Right atrium auricular region (tissue), 2 donors: ENCODE measurements at regions not wholly inside any gene's neighbourhood (a gene's known extent, or its start where the extent isn't known, plus 50 kb on each side); places are given as distances from the start of the nearest gene placed in this dataset.

Experiments
- DNase-seq: peaks from one replicate; pipeline ENCODE4 v3.0.0-alpha.2; 2019; ENCODE audit warnings: low spot score
- H3K27ac ChIP-seq, 2 donors: fragments of 200-600 bp; sonication (generic); 1 replicate in 1 of 2; 2 replicates in 1 of 2; pipeline ENCODE4 v1.5.1; 2016 to 2019
- H3K27me3 ChIP-seq, 2 donors: fragments of 200-600 bp; sonication (generic); one replicate each; pipeline versions ENCODE4 v1.5.1 to v1.6.0; 2017 to 2019
- H3K36me3 ChIP-seq: fragments of 200-600 bp; sonication (generic); one replicate; pipeline ENCODE4 v1.5.1; 2016
- H3K4me1 ChIP-seq, 2 donors: fragments of 200-600 bp; sonication (generic); one replicate each; pipeline versions ENCODE4 v1.5.1 to v1.6.0; 2017 to 2019
- H3K4me3 ChIP-seq, 2 donors: fragments of 200-600 bp; sonication (generic); 1 replicate in 1 of 2; 2 replicates in 1 of 2; pipeline ENCODE4 v1.5.1; 2017 to 2019; ENCODE audit warnings: mild to moderate bottlenecking in 1 of 2, moderate library complexity in 1 of 2
- H3K9me3 ChIP-seq, 2 donors: fragments of 200-600 bp; sonication (generic); one replicate each; pipeline ENCODE4 v1.5.1; 2019
- TF ChIP-seq, protein P1 (sequence below), 2 donors: fragments of 200-600 bp; sonication (generic); IDR thresholded peaks; one replicate each; pipeline ENCODE4 v1.5.1; 2019; ENCODE audit warnings: antibody characterized with exemption in 2 of 2

DNA sequence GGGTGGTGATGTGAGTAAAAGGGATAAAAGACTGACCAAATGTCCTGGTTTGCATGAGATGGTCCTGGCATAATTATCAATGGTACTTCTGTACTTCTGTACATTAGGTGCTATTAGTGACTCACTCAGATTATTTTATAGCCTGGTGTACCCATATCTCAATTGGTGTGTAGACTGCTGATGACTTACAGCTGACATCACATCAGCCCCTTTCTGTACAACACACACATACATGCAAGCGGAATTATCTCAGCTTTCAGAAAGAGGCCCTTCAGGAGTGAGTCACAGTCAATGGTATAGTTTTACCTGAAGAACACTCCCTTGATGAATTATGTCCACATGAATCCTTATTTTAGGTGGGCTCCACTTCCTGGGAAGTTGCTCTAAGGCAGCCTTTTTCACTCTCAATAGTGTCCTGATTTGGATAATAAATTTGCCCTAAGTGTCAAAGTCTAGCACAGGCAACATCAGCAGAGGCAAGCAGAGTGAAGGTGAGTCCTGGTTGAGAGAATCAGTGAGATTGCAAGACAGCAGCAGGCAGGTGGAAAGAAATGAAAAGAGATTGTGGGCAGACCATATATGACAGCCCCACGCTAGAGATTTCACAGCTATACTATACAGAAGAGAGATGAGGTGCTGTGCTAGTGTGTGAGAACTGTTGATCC is 137.0 kb downstream of the ZPLD1 start:
- Histone ChIP-seq H3K27me3 (no peaks in the 10 kb centered on the region), H3K4me1 (no peaks in the 10 kb centered on the region), H3K27ac (no peak overlapping the region), H3K4me3 (no peak overlapping the region), H3K9me3 (no peaks in the 10 kb centered on the region), H3K36me3 (no peaks in the 10 kb centered on the region)
- TF ChIP-seq, protein P1, sequence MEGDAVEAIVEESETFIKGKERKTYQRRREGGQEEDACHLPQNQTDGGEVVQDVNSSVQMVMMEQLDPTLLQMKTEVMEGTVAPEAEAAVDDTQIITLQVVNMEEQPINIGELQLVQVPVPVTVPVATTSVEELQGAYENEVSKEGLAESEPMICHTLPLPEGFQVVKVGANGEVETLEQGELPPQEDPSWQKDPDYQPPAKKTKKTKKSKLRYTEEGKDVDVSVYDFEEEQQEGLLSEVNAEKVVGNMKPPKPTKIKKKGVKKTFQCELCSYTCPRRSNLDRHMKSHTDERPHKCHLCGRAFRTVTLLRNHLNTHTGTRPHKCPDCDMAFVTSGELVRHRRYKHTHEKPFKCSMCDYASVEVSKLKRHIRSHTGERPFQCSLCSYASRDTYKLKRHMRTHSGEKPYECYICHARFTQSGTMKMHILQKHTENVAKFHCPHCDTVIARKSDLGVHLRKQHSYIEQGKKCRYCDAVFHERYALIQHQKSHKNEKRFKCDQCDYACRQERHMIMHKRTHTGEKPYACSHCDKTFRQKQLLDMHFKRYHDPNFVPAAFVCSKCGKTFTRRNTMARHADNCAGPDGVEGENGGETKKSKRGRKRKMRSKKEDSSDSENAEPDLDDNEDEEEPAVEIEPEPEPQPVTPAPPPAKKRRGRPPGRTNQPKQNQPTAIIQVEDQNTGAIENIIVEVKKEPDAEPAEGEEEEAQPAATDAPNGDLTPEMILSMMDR (IDR thresholded peaks at IDR 0.05): no peak
- DNase-seq: no peak

GRCh38 chr3:102573483-102574028 is 138.7 kb downstream of the ZPLD1 start:
- Histone ChIP-seq H3K36me3 (no peaks in the 10 kb centered on the region), H3K4me3 (no peak overlapping the region), H3K27me3 (no peaks in the 10 kb centered on the region), H3K4me1 (no peaks in the 10 kb centered on the region), H3K27ac (no peak overlapping the region), H3K9me3 (no peaks in the 10 kb centered on the region)
- TF ChIP-seq, protein P1 (IDR thresholded peaks at IDR 0.05): no peak
- no peak for DNase-seq

GRCh38 chr3:102574355-102574754 is 139.5 kb downstream of the ZPLD1 start:
- Histone ChIP-seq H3K4me3 (no peak overlapping the region), H3K27ac (no peak overlapping the region), H3K36me3 (no peaks in the 10 kb centered on the region), H3K27me3 (no peaks in the 10 kb centered on the region), H3K4me1 (no peaks in the 10 kb centered on the region), H3K9me3 (no peaks in the 10 kb centered on the region)
- DNase-seq: no peak
- TF ChIP-seq, protein P1 (IDR thresholded peaks at IDR 0.05): no peak

DNA sequence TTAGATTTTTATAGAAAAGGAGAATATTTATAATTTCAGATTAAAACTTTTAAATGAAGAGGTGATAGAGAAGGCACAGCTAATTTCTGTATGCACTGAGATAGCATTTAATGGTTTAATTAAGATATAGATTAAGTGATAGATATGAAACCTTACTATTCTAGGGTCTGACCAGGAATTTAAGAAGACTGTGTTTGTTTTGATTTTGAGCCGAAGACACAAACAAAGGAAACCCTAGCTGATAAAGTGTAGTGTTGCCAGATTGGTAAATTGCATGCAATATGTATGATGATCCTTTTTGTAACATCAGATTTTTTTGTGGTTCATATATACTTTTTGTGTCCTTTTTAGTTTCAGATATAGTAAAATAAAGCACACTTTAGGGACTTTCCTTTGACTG is 141.8 kb downstream of the ZPLD1 start:
- H3K27ac ChIP-seq: no peak overlapping the region
- no peaks in the 10 kb centered on the region for H3K4me1 ChIP-seq
- no peak overlapping the region for H3K4me3 ChIP-seq
- H3K9me3 ChIP-seq: no peaks in the 10 kb centered on the region
- no peak for DNase-seq
- H3K27me3 ChIP-seq: no peaks in the 10 kb centered on the region
- no peaks in the 10 kb centered on the region for H3K36me3 ChIP-seq
- TF ChIP-seq, protein P1 (IDR thresholded peaks at IDR 0.05): no peak

DNA sequence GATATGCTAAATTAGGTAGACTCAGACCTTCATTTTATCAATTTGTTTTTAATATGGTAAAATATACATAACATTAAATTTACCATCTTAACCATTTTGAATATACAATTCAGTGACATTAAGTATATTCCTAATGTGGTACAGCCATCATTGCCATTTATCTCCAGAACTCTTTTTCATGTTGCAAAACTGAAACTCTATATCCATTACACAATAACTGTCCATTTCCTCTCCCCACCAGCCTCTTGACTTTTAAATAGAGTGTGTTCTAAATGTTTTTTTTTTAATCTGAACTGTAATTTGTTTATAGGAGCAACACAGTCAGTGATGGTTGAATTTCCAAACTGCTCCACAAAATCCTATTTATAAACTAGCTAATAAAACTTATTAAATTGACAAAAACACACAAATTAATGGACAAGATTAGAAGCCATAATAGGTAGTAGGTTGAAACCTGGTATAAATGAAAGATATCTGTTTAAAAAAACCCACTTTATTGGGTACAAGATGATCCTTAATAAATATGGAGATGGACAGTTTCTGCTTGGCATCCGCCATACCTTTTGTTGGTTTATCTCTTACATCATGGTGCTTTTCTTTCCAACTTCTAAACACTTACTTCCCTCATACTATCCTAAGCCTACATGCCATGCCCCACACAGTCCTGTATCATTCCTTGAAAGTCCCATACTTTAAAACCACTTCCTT is 142.4 kb downstream of the ZPLD1 start:
- Histone ChIP-seq H3K4me1 (no peaks in the 10 kb centered on the region), H3K27me3 (no peaks in the 10 kb centered on the region), H3K27ac (no peak overlapping the region), H3K9me3 (no peaks in the 10 kb centered on the region), H3K4me3 (no peak overlapping the region), H3K36me3 (no peaks in the 10 kb centered on the region)
- DNase-seq: no peak
- TF ChIP-seq, protein P1 (IDR thresholded peaks at IDR 0.05): no peak
